HG03280 (cell line): ENCODE measurements at regions not wholly inside any gene's neighbourhood (a gene's known extent, or its start where the extent isn't known, plus 50 kb on each side); places are given as distances from the start of the nearest gene placed in this dataset.
"Not testable (repeated sequence)": the region's sequence is repeated elsewhere in the genome, so short reads cannot be mapped to it uniquely, and the experiment has no call there.

ENCODE experiments used
- ATAC-seq: cut with Tn5 transposase; IDR thresholded peaks from one replicate; pipeline ENCODE4 v1.9.1; 2021; ENCODE audit warnings: mild to moderate bottlenecking, moderate library complexity; ENCODE audit not compliant: unreplicated experiment

- ATAC-seq = not testable (repeated sequence)
Observed at GRCh38 chr18:42378854-42379253, 423.8 kb downstream of the PIK3C3 start.

- not testable (repeated sequence) for ATAC-seq
Observed at GRCh38 chr18:42381236-42381635, 426.2 kb downstream of the PIK3C3 start.

GRCh38 chr18:42392416-42392815 is 437.4 kb downstream of the PIK3C3 start:
- no peak for ATAC-seq

GRCh38 chr18:42392926-42393325 is 437.9 kb downstream of the PIK3C3 start:
- ATAC-seq = no peak

GRCh38 chr18:42394238-42394637 is 439.2 kb downstream of the PIK3C3 start:
- ATAC-seq = no peak

- ATAC-seq = no peak
Observed at GRCh38 chr18:42401131-42401673, 446.2 kb downstream of the PIK3C3 start.

- no peak for ATAC-seq
Observed at GRCh38 chr18:42404151-42404550, 449.1 kb downstream of the PIK3C3 start.

GRCh38 chr18:42409005-42409404 is 454.0 kb downstream of the PIK3C3 start:
- no peak for ATAC-seq

- no peak for ATAC-seq
Observed at GRCh38 chr18:42412281-42412680, 457.2 kb downstream of the PIK3C3 start.

GRCh38 chr18:42412896-42413295 is 457.9 kb downstream of the PIK3C3 start:
- ATAC-seq = no peak

- no peak for ATAC-seq
Observed at GRCh38 chr18:42413870-42414269, 458.8 kb downstream of the PIK3C3 start.

- no peak for ATAC-seq
Observed at GRCh38 chr18:42414756-42415454, 459.9 kb downstream of the PIK3C3 start.

GRCh38 chr18:42417189-42417588 is 462.2 kb downstream of the PIK3C3 start:
- no peak for ATAC-seq

GRCh38 chr18:42418121-42418520 is 463.1 kb downstream of the PIK3C3 start:
- no peak for ATAC-seq

GRCh38 chr18:42425025-42425424 is 470.0 kb downstream of the PIK3C3 start:
- ATAC-seq = no peak

- no peak for ATAC-seq
Observed at GRCh38 chr18:42426496-42427015, 471.5 kb downstream of the PIK3C3 start.

- ATAC-seq = no peak
Observed at GRCh38 chr18:42429196-42429595, 474.2 kb downstream of the PIK3C3 start.

- ATAC-seq = no peak
Observed at GRCh38 chr18:42436222-42436765, 481.3 kb downstream of the PIK3C3 start.

- ATAC-seq = no peak
Observed at GRCh38 chr18:42437001-42437400, 482.0 kb downstream of the PIK3C3 start.

- ATAC-seq = no peak
Observed at GRCh38 chr18:42437646-42438045, 482.6 kb downstream of the PIK3C3 start.

GRCh38 chr18:42442656-42443055 is 487.6 kb downstream of the PIK3C3 start:
- no peak for ATAC-seq

GRCh38 chr18:42444349-42444748 is 489.3 kb downstream of the PIK3C3 start:
- ATAC-seq = no peak
